HCT116 (cell line): ENCODE measurements at regions not wholly inside any gene's neighbourhood (a gene's known extent, or its start where the extent isn't known, plus 50 kb on each side); places are given as distances from the start of the nearest gene placed in this dataset.

Source experiments
- ATAC-seq: fragments of 200-7000 bp; cut with Tn5 transposase; 2 replicates; pipeline ENCODE4 v1.9.1; 2020; ENCODE audit warnings: mild to moderate bottlenecking, moderate library complexity
- BruUV-seq: library from RNA; stranded (reverse); fragments of 400-500 nt; replicated peaks from 2 replicates; lab custom pipeline; 2021; lab: Mats Ljungman, UMichigan
- CTCF ChIA-PET: fragments of 300-600 bp; sonication (Branson Sonifier 250); formaldehyde crosslinking; loops from one replicate; lab custom pipeline; 2021; ENCODE audit warnings: antibody characterized with exemption; lab: Charles Lee
- POLR2A ChIA-PET: fragments of 300-600, 350-600 bp; sonication (Branson Sonifier 250); formaldehyde crosslinking; loops from one replicate; lab custom pipeline; 2021; ENCODE audit warnings: antibody characterized with exemption; lab: Charles Lee
- RAD21 ChIA-PET, 2 experiments: fragments of 300-600 bp; sonication (Branson Sonifier 250); formaldehyde crosslinking; loops; one replicate each; lab custom pipeline; 2023; ENCODE audit warnings: low total read pairs in 2 of 2; ENCODE audit not compliant: uncharacterized antibody in 2 of 2, unreplicated experiment in 2 of 2, low non-redundant PET in 1 of 2; lab: Charles Lee
- DNase-seq: peaks from one replicate; pipeline ENCODE4 v3.0.0-alpha.2; 2010; ENCODE audit warnings: low read depth, low spot score
- H2AFZ ChIP-seq: fragments of 200-600 bp; shearing (Covaris generic), sonication (generic); 2 replicates; pipeline ENCODE4 v1.6.1; 2017; ENCODE audit warnings: low read depth, mixed run types, mixed read lengths, antibody characterized with exemption, low read length; ENCODE audit not compliant: poor library complexity, severe bottlenecking
- H3K27ac ChIP-seq: 2 replicates; pipeline ENCODE4 v1.5.1; 2012; ENCODE audit warnings: low read depth, low read length
- H3K27me3 ChIP-seq: fragments of 200-600 bp; sonication (generic); 2 replicates; pipeline ENCODE4 v1.6.1; 2016; ENCODE audit warnings: mixed run types, low read length, mixed read lengths; ENCODE audit not compliant: insufficient read depth
- H3K36me3 ChIP-seq, 2 experiments: fragments of 200-500 bp in 1 of 2; fragments of 200-600 bp in 1 of 2; sonication (Bioruptor generic) in 1 of 2; sonication (generic) in 1 of 2; 2 replicates each; pipeline versions ENCODE4 v1.5.1 to v1.6.1; 2014 to 2016; ENCODE audit warnings: low read length in 2 of 2, inconsistent platforms in 1 of 2, mixed read lengths in 1 of 2, mixed run types in 1 of 2; ENCODE audit not compliant: insufficient read depth in 2 of 2, control insufficient read depth in 1 of 2
- H3K4me1 ChIP-seq, 2 experiments: fragments of 200-600 bp in 1 of 2; sonication (generic) in 1 of 2; 2 replicates each; pipeline versions ENCODE4 v1.5.1 to v1.6.1; 2012 to 2017; ENCODE audit warnings: low read length in 2 of 2, inconsistent platforms in 1 of 2, mild to moderate bottlenecking in 1 of 2, mixed read lengths in 1 of 2, mixed run types in 1 of 2, moderate library complexity in 1 of 2; ENCODE audit not compliant: insufficient read depth in 2 of 2, control insufficient read depth in 1 of 2
- H3K4me2 ChIP-seq: fragments of 200-600 bp; sonication (generic); 2 replicates; pipeline ENCODE4 v1.6.1; 2017; ENCODE audit warnings: mixed run types, low read length, mixed read lengths
- H3K4me3 ChIP-seq, 2 experiments: fragments of 200-600 bp in 1 of 2; sonication (generic) in 1 of 2; replicated peaks in 1 of 2; 2 replicates each; pipeline ENCODE4 v1.5.1; 2011 to 2016; ENCODE audit warnings: low read length in 2 of 2, control low read depth in 1 of 2, low read depth in 1 of 2, mild to moderate bottlenecking in 1 of 2, mixed read lengths in 1 of 2, mixed run types in 1 of 2
- H3K79me2 ChIP-seq: fragments of 200-600 bp; sonication (generic); 2 replicates; pipeline ENCODE4 v1.6.1; 2017; ENCODE audit warnings: mild to moderate bottlenecking, mixed run types, low read length, moderate library complexity, mixed read lengths; ENCODE audit not compliant: insufficient read depth
- H3K9ac ChIP-seq: fragments of 200-600 bp; sonication (generic); 2 replicates; pipeline ENCODE4 v1.6.1; 2016; ENCODE audit warnings: low read length, mixed read lengths
- H3K9me2 ChIP-seq: fragments of 200-600 bp; sonication (generic), shearing (Covaris generic); 2 replicates; pipeline ENCODE4 v1.6.1; 2017; ENCODE audit warnings: mixed run types, mild to moderate bottlenecking, moderate library complexity; ENCODE audit not compliant: insufficient read depth
- H3K9me3 ChIP-seq, 2 experiments: fragments of 200-500 bp in 1 of 2; fragments of 200-600 bp in 1 of 2; sonication (Bioruptor generic) in 1 of 2; sonication (generic) in 1 of 2; 2 replicates each; pipeline ENCODE4 v1.6.1; 2014 to 2017; ENCODE audit warnings: low read length in 2 of 2, mixed read lengths in 2 of 2, inconsistent platforms in 1 of 2, low read depth in 1 of 2, mild to moderate bottlenecking in 1 of 2, mixed run types in 1 of 2, moderate library complexity in 1 of 2; ENCODE audit not compliant: control insufficient read depth in 1 of 2, insufficient read depth in 1 of 2
- H4K20me1 ChIP-seq: fragments of 200-600 bp; sonication (generic), shearing (Covaris generic); 2 replicates; pipeline ENCODE4 v1.6.1; 2017; ENCODE audit warnings: mixed run types, mild to moderate bottlenecking, moderate library complexity; ENCODE audit not compliant: insufficient read depth
- CBX3 ChIP-seq: IDR thresholded peaks from 2 replicates; pipeline ENCODE4 v1.6.1; 2012; ENCODE audit warnings: low read depth
- CEBPB ChIP-seq: IDR thresholded peaks from 2 replicates; pipeline ENCODE4 v1.6.1; 2012; ENCODE audit warnings: low read depth
- EGR1 ChIP-seq: IDR thresholded peaks from 2 replicates; pipeline ENCODE4 v1.6.1; 2012; ENCODE audit warnings: low read depth
- ELF1 ChIP-seq: IDR thresholded peaks from 2 replicates; pipeline ENCODE4 v1.6.1; 2012; ENCODE audit warnings: low read depth, borderline replicate concordance
- EZH2 ChIP-seq: fragments of 200-600 bp; sonication (generic); IDR thresholded peaks from 2 replicates; pipeline ENCODE4 v1.6.1; 2017; ENCODE audit warnings: antibody characterized with exemption, mixed run types
- EZH2phosphoT487 ChIP-seq: fragments of 200-600 bp; IDR thresholded peaks from 2 replicates; pipeline ENCODE4 v1.6.1; 2018; ENCODE audit warnings: antibody characterized with exemption, borderline replicate concordance
- FOSL1 ChIP-seq: IDR thresholded peaks from 2 replicates; pipeline ENCODE4 v1.6.1; 2012; ENCODE audit warnings: low read depth
- JUND ChIP-seq: IDR thresholded peaks from 2 replicates; pipeline ENCODE4 v1.6.1; 2012
- POLR2A ChIP-seq: IDR thresholded peaks from 2 replicates; pipeline ENCODE4 v1.7.0; 2011; ENCODE audit warnings: borderline replicate concordance; ENCODE audit not compliant: insufficient read depth, insufficient read length; ENCODE audit errors: extremely low read depth
- SIN3A ChIP-seq: IDR thresholded peaks from 2 replicates; pipeline ENCODE4 v1.6.1; 2012; ENCODE audit warnings: low read depth
- SRF ChIP-seq: IDR thresholded peaks from 2 replicates; pipeline ENCODE4 v1.6.1; 2012; ENCODE audit warnings: low read depth
- TCF7L2 ChIP-seq: IDR thresholded peaks from 2 replicates; pipeline ENCODE4 v1.7.0; 2011; ENCODE audit warnings: borderline replicate concordance, inconsistent platforms; ENCODE audit not compliant: insufficient read depth, insufficient read length; ENCODE audit errors: extremely low read depth
- ZNF274 ChIP-seq: fragments of 200-500 bp; sonication (Bioruptor generic); IDR thresholded peaks from 2 replicates; pipeline ENCODE4 v1.6.1; 2014; ENCODE audit warnings: mild to moderate bottlenecking, low read depth, low read length, inconsistent platforms
- intact Hi-C: fragments of 100-400 bp; cut with micrococcal nuclease; formaldehyde crosslinking; loops from 2 replicates; pipeline ENCODE4 v1.10.0; 2022
- TF ChIP-seq, protein P1 (sequence below), 3 experiments: fragments of 200-600 bp in 1 of 3; sonication (generic) in 1 of 3; IDR thresholded peaks in 2 of 3; conservative IDR thresholded peaks in 1 of 3; 2 replicates each; pipeline ENCODE4 v1.5.1; 2012 to 2017; ENCODE audit warnings: low read depth in 2 of 3, low read length in 2 of 3, antibody characterized with exemption in 1 of 3, borderline replicate concordance in 1 of 3, control low read depth in 1 of 3, mild to moderate bottlenecking in 1 of 3, mixed read lengths in 1 of 3, mixed run types in 1 of 3, moderate library complexity in 1 of 3; ENCODE audit not compliant: insufficient read depth in 1 of 3
- TF ChIP-seq, protein P2 (sequence below): IDR thresholded peaks from 2 replicates; pipeline ENCODE4 v1.6.1; 2011; ENCODE audit warnings: mild to moderate bottlenecking, low read length, moderate library complexity; ENCODE audit not compliant: insufficient replicate concordance; ENCODE audit errors: extremely low read depth
- TF ChIP-seq, protein P3 (sequence below): IDR thresholded peaks from 2 replicates; pipeline ENCODE4 v1.6.1; 2012
- TF ChIP-seq, protein P4 (sequence below): IDR thresholded peaks from 2 replicates; pipeline ENCODE4 v1.6.1; 2012

DNA sequence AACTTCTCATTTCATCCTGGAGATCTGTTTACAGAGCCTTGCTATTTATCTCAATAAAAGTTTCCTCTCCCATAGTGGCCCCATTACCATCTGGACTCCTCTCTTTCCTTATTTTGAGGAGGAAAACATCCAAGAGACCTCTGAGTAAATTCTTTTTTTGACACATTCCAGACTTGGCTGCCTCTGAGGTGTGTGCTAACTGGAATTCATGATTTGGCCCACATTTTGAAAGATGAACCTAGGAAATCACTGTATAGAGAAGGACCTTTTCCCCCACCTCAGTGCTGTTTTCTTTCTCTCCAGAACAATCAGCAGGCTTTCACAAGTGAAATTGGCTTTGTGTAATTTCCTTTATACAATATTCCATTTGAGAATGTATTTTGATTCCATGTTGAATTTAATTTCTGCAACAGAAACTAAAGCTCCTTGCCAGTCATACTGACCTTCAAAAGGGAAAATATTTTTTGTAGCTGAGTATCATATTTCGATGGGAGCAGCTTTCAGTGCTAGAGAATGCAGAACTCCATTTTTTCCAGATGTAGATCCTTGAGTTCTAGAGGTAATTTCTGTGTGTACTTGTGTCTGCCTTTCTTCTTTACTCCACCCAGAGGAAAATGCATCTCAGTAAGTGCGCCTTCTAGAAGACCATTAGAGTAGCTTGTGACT is 244.9 kb upstream of the RGS6 start:
- CTCF ChIA-PET = no interaction called here
- DNase-seq = no peak
- intact Hi-C loops = no loop called here

DNA sequence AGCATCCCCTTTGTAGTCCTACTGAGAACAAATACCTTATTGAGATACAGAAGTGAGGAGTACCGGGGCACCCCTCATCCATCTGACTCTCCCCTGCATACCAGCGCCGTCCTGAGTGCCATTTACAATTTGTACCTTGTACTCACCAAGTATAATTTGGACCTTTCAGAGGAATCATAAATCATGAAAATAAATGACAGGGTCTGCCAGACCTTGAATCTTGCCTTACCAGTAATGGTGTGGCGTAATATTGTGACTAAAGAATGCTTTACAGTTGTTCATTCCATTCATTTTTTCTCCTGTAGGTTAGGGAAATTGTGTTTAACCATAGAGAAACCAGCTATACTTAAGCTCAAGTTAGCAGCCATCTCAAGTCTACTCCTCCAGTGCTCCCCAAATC is 243.7 kb upstream of the RGS6 start:
- TF ChIP-seq, protein P1, sequence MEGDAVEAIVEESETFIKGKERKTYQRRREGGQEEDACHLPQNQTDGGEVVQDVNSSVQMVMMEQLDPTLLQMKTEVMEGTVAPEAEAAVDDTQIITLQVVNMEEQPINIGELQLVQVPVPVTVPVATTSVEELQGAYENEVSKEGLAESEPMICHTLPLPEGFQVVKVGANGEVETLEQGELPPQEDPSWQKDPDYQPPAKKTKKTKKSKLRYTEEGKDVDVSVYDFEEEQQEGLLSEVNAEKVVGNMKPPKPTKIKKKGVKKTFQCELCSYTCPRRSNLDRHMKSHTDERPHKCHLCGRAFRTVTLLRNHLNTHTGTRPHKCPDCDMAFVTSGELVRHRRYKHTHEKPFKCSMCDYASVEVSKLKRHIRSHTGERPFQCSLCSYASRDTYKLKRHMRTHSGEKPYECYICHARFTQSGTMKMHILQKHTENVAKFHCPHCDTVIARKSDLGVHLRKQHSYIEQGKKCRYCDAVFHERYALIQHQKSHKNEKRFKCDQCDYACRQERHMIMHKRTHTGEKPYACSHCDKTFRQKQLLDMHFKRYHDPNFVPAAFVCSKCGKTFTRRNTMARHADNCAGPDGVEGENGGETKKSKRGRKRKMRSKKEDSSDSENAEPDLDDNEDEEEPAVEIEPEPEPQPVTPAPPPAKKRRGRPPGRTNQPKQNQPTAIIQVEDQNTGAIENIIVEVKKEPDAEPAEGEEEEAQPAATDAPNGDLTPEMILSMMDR (IDR thresholded peaks at IDR 0.05 in 2 of 3, conservative IDR thresholded peaks at IDR 0.05 in 1 of 3; ENCODE audit: borderline replicate concordance in 1 of 3, insufficient read depth in 1 of 3, low read depth in 2 of 3, low read length in 2 of 3) = no peak
- TF ChIP-seq EGR1 (no peak), ELF1 (no peak), CEBPB (no peak), FOSL1 (no peak), EZH2phosphoT487 (no peak), POLR2A (no peak), JUND (no peak), CBX3 (no peak), ZNF274 (no peak), TCF7L2 (no peak), SIN3A (no peak), EZH2 (no peak)
- TF ChIP-seq, protein P2, sequence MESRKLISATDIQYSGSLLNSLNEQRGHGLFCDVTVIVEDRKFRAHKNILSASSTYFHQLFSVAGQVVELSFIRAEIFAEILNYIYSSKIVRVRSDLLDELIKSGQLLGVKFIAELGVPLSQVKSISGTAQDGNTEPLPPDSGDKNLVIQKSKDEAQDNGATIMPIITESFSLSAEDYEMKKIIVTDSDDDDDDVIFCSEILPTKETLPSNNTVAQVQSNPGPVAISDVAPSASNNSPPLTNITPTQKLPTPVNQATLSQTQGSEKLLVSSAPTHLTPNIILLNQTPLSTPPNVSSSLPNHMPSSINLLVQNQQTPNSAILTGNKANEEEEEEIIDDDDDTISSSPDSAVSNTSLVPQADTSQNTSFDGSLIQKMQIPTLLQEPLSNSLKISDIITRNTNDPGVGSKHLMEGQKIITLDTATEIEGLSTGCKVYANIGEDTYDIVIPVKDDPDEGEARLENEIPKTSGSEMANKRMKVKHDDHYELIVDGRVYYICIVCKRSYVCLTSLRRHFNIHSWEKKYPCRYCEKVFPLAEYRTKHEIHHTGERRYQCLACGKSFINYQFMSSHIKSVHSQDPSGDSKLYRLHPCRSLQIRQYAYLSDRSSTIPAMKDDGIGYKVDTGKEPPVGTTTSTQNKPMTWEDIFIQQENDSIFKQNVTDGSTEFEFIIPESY = no peak
- TF ChIP-seq, protein P3, sequence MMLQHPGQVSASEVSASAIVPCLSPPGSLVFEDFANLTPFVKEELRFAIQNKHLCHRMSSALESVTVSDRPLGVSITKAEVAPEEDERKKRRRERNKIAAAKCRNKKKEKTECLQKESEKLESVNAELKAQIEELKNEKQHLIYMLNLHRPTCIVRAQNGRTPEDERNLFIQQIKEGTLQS = no peak
- DNase-seq (no peak), ATAC-seq (no peak)
- Histone ChIP-seq H3K79me2 (no peaks in the 10 kb centered on the region), H3K4me1 (no peaks in the 10 kb centered on the region; a peak in 1 of 4 replicates), H4K20me1 (no peaks in the 10 kb centered on the region), H2AFZ (no peak overlapping the region), H3K36me3 (no peaks in the 10 kb centered on the region), H3K4me2 (no peak overlapping the region), H3K9me2 (no peaks in the 10 kb centered on the region), H3K9ac (no peak overlapping the region), H3K27me3 (no peaks in the 10 kb centered on the region), H3K27ac (no peak overlapping the region), H3K9me3 (no peaks in the 10 kb centered on the region), H3K4me3 (no peak overlapping the region)
- intact Hi-C loops = no loop called here
- CTCF ChIA-PET = no interaction called here
- POLR2A ChIA-PET = no interaction called here
- no TSS peak for BruUV-seq
- RAD21 ChIA-PET = no interaction called here

More for the DNA sequence above, 244.9 kb upstream of the RGS6 start:
- no peaks in the 10 kb centered on the region; a peak in 1 of 4 replicates for H3K4me1 ChIP-seq
- no peak for ATAC-seq
- no peak overlapping the region for H3K4me2 ChIP-seq
- ChIA-PET POLR2A (no interaction called here), RAD21 (no interaction called here)
- TF ChIP-seq SRF = no peak
- no peak for TF ChIP-seq CEBPB
- TF ChIP-seq, protein P4, sequence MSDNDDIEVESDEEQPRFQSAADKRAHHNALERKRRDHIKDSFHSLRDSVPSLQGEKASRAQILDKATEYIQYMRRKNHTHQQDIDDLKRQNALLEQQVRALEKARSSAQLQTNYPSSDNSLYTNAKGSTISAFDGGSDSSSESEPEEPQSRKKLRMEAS = no peak
- no peak for TF ChIP-seq EGR1
- no peaks in the 10 kb centered on the region for H3K36me3 ChIP-seq
- H3K79me2 ChIP-seq = no peaks in the 10 kb centered on the region
- H3K9me2 ChIP-seq = no peaks in the 10 kb centered on the region
- no peak overlapping the region for H2AFZ ChIP-seq
- H3K27ac ChIP-seq = no peak overlapping the region
- BruUV-seq = no TSS peak
- no peaks in the 10 kb centered on the region for H3K9me3 ChIP-seq
- no peaks in the 10 kb centered on the region for H3K27me3 ChIP-seq
- H3K9ac ChIP-seq = no peak overlapping the region
- no peaks in the 10 kb centered on the region for H4K20me1 ChIP-seq
- H3K4me3 ChIP-seq = no peak overlapping the region
